ENCODE measurements at regions not wholly inside any gene's neighbourhood (a gene's known extent, or its start where the extent isn't known, plus 50 kb on each side); places are given as distances from the start of the nearest gene placed in this dataset.

DNA sequence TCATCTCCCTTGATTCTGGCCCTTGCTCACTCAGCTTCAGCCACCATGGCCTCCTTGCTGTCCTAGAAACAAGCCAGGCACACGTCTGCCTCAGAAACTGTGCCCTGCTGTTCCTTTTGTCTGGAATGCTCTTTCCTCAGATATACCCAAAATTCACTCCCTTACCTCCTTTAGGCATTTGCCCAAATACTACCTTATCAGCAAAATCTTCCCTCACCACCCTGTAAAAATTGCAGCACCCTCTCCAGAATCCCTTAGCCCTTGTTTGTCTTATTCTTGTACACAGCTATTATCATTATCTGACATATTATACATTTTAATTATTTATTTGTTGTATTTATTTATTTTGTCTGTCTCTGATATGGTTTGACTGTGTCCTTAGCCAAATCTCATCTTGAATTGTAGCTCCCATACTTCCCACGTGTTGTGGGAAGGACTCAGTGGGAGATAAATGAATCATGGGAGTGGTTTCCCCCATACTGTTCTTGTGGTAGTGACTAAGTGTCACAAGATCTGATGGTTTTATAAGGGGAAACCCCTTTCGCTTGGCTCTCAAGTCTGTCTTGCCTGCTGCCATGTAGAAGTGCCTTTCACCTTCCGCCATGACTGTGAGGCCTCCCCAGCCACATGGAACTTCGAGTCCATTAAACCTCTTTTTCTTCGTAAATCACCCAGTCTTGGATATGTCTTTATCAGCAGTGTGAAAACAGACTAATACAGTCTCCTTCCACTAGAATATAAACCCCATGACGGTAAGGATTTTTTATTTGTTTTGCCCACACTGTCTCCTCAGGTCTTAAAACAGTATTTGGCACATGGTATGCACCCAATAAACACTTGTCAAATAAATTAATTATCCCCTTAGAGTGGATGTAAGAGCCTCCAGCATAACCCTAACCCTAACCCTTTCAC, 60.0 kb upstream of the STT3B start:
- no peak overlapping the region for H3K4me2 ChIP-seq (ENCODE audit: low read depth, low read length)
- H4K20me1 ChIP-seq (ENCODE audit: insufficient read depth, low read length): no peaks in the 10 kb centered on the region
- peak in 1 of 2 experiments; percentile 42; a peak in 1 of 4 replicates for TF ChIP-seq MAFK (conservative IDR thresholded peaks at IDR 0.05 in 1 of 2, IDR thresholded peaks at IDR 0.05 in 1 of 2; ENCODE audit: low read length in 2 of 2)
- no peak for TF ChIP-seq ZNF720 (CRISPR knock-in tag; IDR thresholded peaks at IDR 0.05)
- H3K9me3 ChIP-seq (ENCODE audit: low read length): no peaks in the 10 kb centered on the region
- BruUV-seq (replicated peaks): no TSS peak
- H3K4me1 ChIP-seq (ENCODE audit: insufficient read depth, low read length): peaks cover 12% of the 10 kb centered on the region
- H3K79me2 ChIP-seq (ENCODE audit: insufficient read depth, low read length): no peaks in the 10 kb centered on the region
- WGBS (ENCODE audit: low lambda C conversion rate): 31% methylated on average over 7 of the region's 7 CpGs
- H3K27ac ChIP-seq (ENCODE audit: extremely low read length, insufficient read depth, low read length): no peak overlapping the region
- no peak overlapping the region for H2AFZ ChIP-seq (ENCODE audit: low read length)
- H3K27me3 ChIP-seq (ENCODE audit: control insufficient read depth in 1 of 2, insufficient read depth in 2 of 2, low read length in 2 of 2): no peaks in the 10 kb centered on the region
- DNase-seq (ENCODE audit: low spot score) (no peak), ATAC-seq (no peak), FAIRE-seq (no peak)
- in situ Hi-C loops (cut with HindIII; ENCODE audit: extremely low pct_ligation_motif_present, low pct_unique_long_range_greater_than_20kb): loop anchor here (25.0 kb wide), 1 partner anchor 685 kb away; no protein-coding TSS in a partner anchor
- H3K9ac ChIP-seq (ENCODE audit: insufficient read depth, low read depth, low read length): no peak overlapping the region
- ChIA-PET POLR2A (no interaction called here), CTCF (ENCODE audit: low intra/inter-chr PET ratio, low total read pairs) (no interaction called here)
- no peaks in the 10 kb centered on the region for H3K36me3 ChIP-seq (replicated peaks in 1 of 2; ENCODE audit: control insufficient read depth in 1 of 2, insufficient read depth in 2 of 2, low read length in 2 of 2)
- intact Hi-C loops (cut with micrococcal nuclease; ENCODE audit: unreplicated experiment): no loop called here
- H3K4me3 ChIP-seq (replicated peaks in 1 of 3; ENCODE audit: insufficient read depth in 1 of 3, low read depth in 2 of 3, low read length in 3 of 3): no peak overlapping the region

DNA sequence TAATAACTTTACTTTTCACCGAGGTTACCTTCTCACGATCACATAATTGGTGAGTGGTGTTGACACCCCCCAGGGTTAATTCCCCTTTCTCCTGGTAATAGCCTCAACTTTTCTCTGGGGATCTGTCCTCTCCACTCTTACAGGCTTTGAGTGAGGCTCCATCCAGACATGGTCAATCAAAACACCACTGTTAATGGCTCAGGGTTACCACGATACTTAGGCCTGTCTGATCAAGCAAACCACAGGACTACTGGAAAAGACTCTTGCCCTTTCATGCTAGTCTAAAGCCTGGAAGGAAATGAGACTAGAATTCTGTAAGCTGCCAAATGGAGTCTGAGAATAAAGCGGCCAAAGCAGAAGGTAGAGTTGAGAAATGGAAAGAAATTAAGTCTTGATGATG, 56.5 kb upstream of the STT3B start:
- no peak for ATAC-seq
- no peaks in the 10 kb centered on the region for H3K9me3 ChIP-seq (ENCODE audit: low read length)
- no peak overlapping the region for H3K4me2 ChIP-seq (ENCODE audit: low read depth, low read length)
- no TSS peak for BruUV-seq (replicated peaks)
- CTCF ChIA-PET (ENCODE audit: low intra/inter-chr PET ratio, low total read pairs): no interaction called here
- no peaks in the 10 kb centered on the region for H3K36me3 ChIP-seq (replicated peaks in 1 of 2; ENCODE audit: control insufficient read depth in 1 of 2, insufficient read depth in 2 of 2, low read length in 2 of 2)
- TF ChIP-seq BCL6 (CRISPR knock-in tag; IDR thresholded peaks at IDR 0.05): no peak
- no peak for TF ChIP-seq ZC3H4 (CRISPR knock-in tag; IDR thresholded peaks at IDR 0.05; ENCODE audit: borderline replicate concordance)
- no peak for TF ChIP-seq JUND (CRISPR knock-in tag; IDR thresholded peaks at IDR 0.05)
- no peak for TF ChIP-seq ZNF331 (CRISPR knock-in tag; IDR thresholded peaks at IDR 0.05)
- no peak for TF ChIP-seq ZIK1 (CRISPR knock-in tag; IDR thresholded peaks at IDR 0.05; ENCODE audit: borderline replicate concordance, low read depth)
- TF ChIP-seq MYNN (CRISPR knock-in tag; IDR thresholded peaks at IDR 0.05; ENCODE audit: low read depth): no peak
- TF ChIP-seq JARID2 (CRISPR knock-in tag; IDR thresholded peaks at IDR 0.05; ENCODE audit: insufficient replicate concordance): no peak
- TF ChIP-seq NFE2L1 (CRISPR knock-in tag; IDR thresholded peaks at IDR 0.05; ENCODE audit: borderline replicate concordance): no peak
- no peak for TF ChIP-seq GTF3A (CRISPR knock-in tag; conservative IDR thresholded peaks at IDR 0.05)
- H3K4me3 ChIP-seq (replicated peaks in 1 of 3; ENCODE audit: insufficient read depth in 1 of 3, low read depth in 2 of 3, low read length in 3 of 3): no peak overlapping the region
- peaks cover 12% of the 10 kb centered on the region for H3K4me1 ChIP-seq (ENCODE audit: insufficient read depth, low read length)
- H4K20me1 ChIP-seq (ENCODE audit: insufficient read depth, low read length): no peaks in the 10 kb centered on the region
- DNase-seq (ENCODE audit: low spot score): no peak
- in situ Hi-C loops (cut with HindIII; ENCODE audit: extremely low pct_ligation_motif_present, low pct_unique_long_range_greater_than_20kb) (no loop called here), intact Hi-C loops (cut with micrococcal nuclease; ENCODE audit: unreplicated experiment) (no loop called here)
- 76% methylated on average over 4 of the region's 4 CpGs for WGBS (ENCODE audit: low lambda C conversion rate)
- H3K79me2 ChIP-seq (ENCODE audit: insufficient read depth, low read length): no peaks in the 10 kb centered on the region
- no peak overlapping the region for H3K9ac ChIP-seq (ENCODE audit: insufficient read depth, low read depth, low read length)
- 0 out of 5 replicates have a peak, but pooled peaks cover 0 to 5% of the 10 kb centered on the region in 2 experiments for H3K27me3 ChIP-seq (ENCODE audit: control insufficient read depth in 1 of 2, insufficient read depth in 2 of 2, low read length in 2 of 2)
- H3K27ac ChIP-seq (ENCODE audit: extremely low read length, insufficient read depth, low read length): no peak overlapping the region
- POLR2A ChIA-PET: no interaction called here
- no peak for FAIRE-seq
- H2AFZ ChIP-seq (ENCODE audit: low read length): no peak overlapping the region

Measured in HepG2 (cell line).